ENCODE measurements at regions not wholly inside any gene's neighbourhood (a gene's known extent, or its start where the extent isn't known, plus 50 kb on each side); places are given as distances from the start of the nearest gene placed in this dataset.
"Not testable (repeated sequence)": the region's sequence is repeated elsewhere in the genome, so short reads cannot be mapped to it uniquely, and the experiment has no call there.

GRCh38 chr6:67885081-67886033 lies 749.7 kb upstream of the ADGRB3 start:
- Histone ChIP-seq H3K4me1 (ENCODE audit: insufficient read depth, low read length) (no peaks in the 10 kb centered on the region), H3K36me3 (ENCODE audit: insufficient read depth, low read length) (no peaks in the 10 kb centered on the region), H2AFZ (ENCODE audit: low read depth, low read length) (no peak overlapping the region)

GRCh38 chr6:67884442-67884841 lies 750.6 kb upstream of the ADGRB3 start:
- Histone ChIP-seq H3K27me3 (ENCODE audit: insufficient read depth, low read length) (no peaks in the 10 kb centered on the region), H2AFZ (ENCODE audit: low read depth, low read length) (no peak overlapping the region), H3K4me1 (ENCODE audit: insufficient read depth, low read length) (no peaks in the 10 kb centered on the region), H3K9me3 (ENCODE audit: low read length) (no peaks in the 10 kb centered on the region), H3K36me3 (ENCODE audit: insufficient read depth, low read length) (no peaks in the 10 kb centered on the region), H3K4me3 (ENCODE audit: low read length) (no peak overlapping the region)

More at GRCh38 chr6:67885081-67886033, 749.7 kb upstream of the ADGRB3 start:
- no peaks in the 10 kb centered on the region for H3K27me3 ChIP-seq (ENCODE audit: insufficient read depth, low read length)
- no peaks in the 10 kb centered on the region for H3K9me3 ChIP-seq (ENCODE audit: low read length)
- H3K4me3 ChIP-seq (ENCODE audit: low read length), result no peak overlapping the region

- Histone ChIP-seq H3K36me3 (ENCODE audit: insufficient read depth, low read length) (no peaks in the 10 kb centered on the region), H3K27me3 (ENCODE audit: insufficient read depth, low read length) (no peaks in the 10 kb centered on the region), H3K4me3 (ENCODE audit: low read length) (no peak overlapping the region), H2AFZ (ENCODE audit: low read depth, low read length) (no peak overlapping the region), H3K9me3 (ENCODE audit: low read length) (no peaks in the 10 kb centered on the region), H3K4me1 (ENCODE audit: insufficient read depth, low read length) (no peaks in the 10 kb centered on the region)
Measured at GRCh38 chr6:67883500-67884366, 751.3 kb upstream of the ADGRB3 start.

GRCh38 chr6:67882436-67883311 lies 752.4 kb upstream of the ADGRB3 start:
- no peaks in the 10 kb centered on the region for H3K27me3 ChIP-seq (ENCODE audit: insufficient read depth, low read length)
- no peak overlapping the region for H2AFZ ChIP-seq (ENCODE audit: low read depth, low read length)
- H3K9me3 ChIP-seq (ENCODE audit: low read length), result no peaks in the 10 kb centered on the region
- H3K36me3 ChIP-seq (ENCODE audit: insufficient read depth, low read length), result no peaks in the 10 kb centered on the region
- no peak overlapping the region for H3K4me3 ChIP-seq (ENCODE audit: low read length)
- no peaks in the 10 kb centered on the region for H3K4me1 ChIP-seq (ENCODE audit: insufficient read depth, low read length)

GRCh38 chr6:67881706-67882065 lies 753.4 kb upstream of the ADGRB3 start:
- Histone ChIP-seq H3K4me1 (ENCODE audit: insufficient read depth, low read length) (no peaks in the 10 kb centered on the region), H3K9me3 (ENCODE audit: low read length) (no peaks in the 10 kb centered on the region), H3K36me3 (ENCODE audit: insufficient read depth, low read length) (no peaks in the 10 kb centered on the region), H3K27me3 (ENCODE audit: insufficient read depth, low read length) (no peaks in the 10 kb centered on the region), H2AFZ (ENCODE audit: low read depth, low read length) (no peak overlapping the region), H3K4me3 (ENCODE audit: low read length) (no peak overlapping the region)

GRCh38 chr6:67880939-67881705 lies 754.0 kb upstream of the ADGRB3 start:
- no peaks in the 10 kb centered on the region for H3K36me3 ChIP-seq (ENCODE audit: insufficient read depth, low read length)

GRCh38 chr6:67880343-67880742 lies 754.7 kb upstream of the ADGRB3 start:
- H3K4me1 ChIP-seq (ENCODE audit: insufficient read depth, low read length); H3K9me3 ChIP-seq (ENCODE audit: low read length); H3K27me3 ChIP-seq (ENCODE audit: insufficient read depth, low read length); H3K36me3 ChIP-seq (ENCODE audit: insufficient read depth, low read length); H2AFZ ChIP-seq (ENCODE audit: low read depth, low read length); H3K4me3 ChIP-seq (ENCODE audit: low read length): not testable (repeated sequence)

More at GRCh38 chr6:67880939-67881705, 754.0 kb upstream of the ADGRB3 start:
- no peaks in the 10 kb centered on the region for H3K9me3 ChIP-seq (ENCODE audit: low read length)
- H2AFZ ChIP-seq (ENCODE audit: low read depth, low read length), result no peak overlapping the region
- no peaks in the 10 kb centered on the region for H3K27me3 ChIP-seq (ENCODE audit: insufficient read depth, low read length)
- H3K4me1 ChIP-seq (ENCODE audit: insufficient read depth, low read length), result no peaks in the 10 kb centered on the region
- H3K4me3 ChIP-seq (ENCODE audit: low read length), result no peak overlapping the region

GRCh38 chr6:67879928-67880327 lies 755.2 kb upstream of the ADGRB3 start:
- not testable (repeated sequence) for H3K4me1 ChIP-seq (ENCODE audit: insufficient read depth, low read length); H3K27me3 ChIP-seq (ENCODE audit: insufficient read depth, low read length); H3K36me3 ChIP-seq (ENCODE audit: insufficient read depth, low read length); H3K9me3 ChIP-seq (ENCODE audit: low read length); H2AFZ ChIP-seq (ENCODE audit: low read depth, low read length); H3K4me3 ChIP-seq (ENCODE audit: low read length)

- H3K4me3 ChIP-seq (ENCODE audit: low read length); H2AFZ ChIP-seq (ENCODE audit: low read depth, low read length); H3K36me3 ChIP-seq (ENCODE audit: insufficient read depth, low read length); H3K4me1 ChIP-seq (ENCODE audit: insufficient read depth, low read length); H3K27me3 ChIP-seq (ENCODE audit: insufficient read depth, low read length); H3K9me3 ChIP-seq (ENCODE audit: low read length): not testable (repeated sequence)
Measured at GRCh38 chr6:67879105-67879904, 755.8 kb upstream of the ADGRB3 start.

- not testable (repeated sequence) for H3K9me3 ChIP-seq (ENCODE audit: low read length); H3K4me3 ChIP-seq (ENCODE audit: low read length); H2AFZ ChIP-seq (ENCODE audit: low read depth, low read length); H3K36me3 ChIP-seq (ENCODE audit: insufficient read depth, low read length); H3K4me1 ChIP-seq (ENCODE audit: insufficient read depth, low read length); H3K27me3 ChIP-seq (ENCODE audit: insufficient read depth, low read length)
Measured at GRCh38 chr6:67878216-67878615, 756.9 kb upstream of the ADGRB3 start.

GRCh38 chr6:67877288-67877687 lies 757.8 kb upstream of the ADGRB3 start:
- no peak overlapping the region for H2AFZ ChIP-seq (ENCODE audit: low read depth, low read length)
- no peaks in the 10 kb centered on the region for H3K27me3 ChIP-seq (ENCODE audit: insufficient read depth, low read length)
- no peaks in the 10 kb centered on the region for H3K4me1 ChIP-seq (ENCODE audit: insufficient read depth, low read length)
- H3K36me3 ChIP-seq (ENCODE audit: insufficient read depth, low read length), result no peaks in the 10 kb centered on the region
- no peaks in the 10 kb centered on the region for H3K9me3 ChIP-seq (ENCODE audit: low read length)
- no peak overlapping the region for H3K4me3 ChIP-seq (ENCODE audit: low read length)
